NCI-H748 (cell line): ENCODE measurements at regions not wholly inside any gene's neighbourhood (a gene's known extent, or its start where the extent isn't known, plus 50 kb on each side); places are given as distances from the start of the nearest gene placed in this dataset.
A peak's percentile ranks its signal among the peaks of the same experiment; 100 is the strongest.

Source experiments
- DNase-seq: peaks from one replicate; lab custom pipeline; 2025; ENCODE audit not compliant: unreplicated experiment; lab: John Stamatoyannopoulos, UW

- DNase-seq: no peak
These were observed 813.9 kb upstream of the GYPC start for GRCh38 chr2:125842041-125842440.

DNA sequence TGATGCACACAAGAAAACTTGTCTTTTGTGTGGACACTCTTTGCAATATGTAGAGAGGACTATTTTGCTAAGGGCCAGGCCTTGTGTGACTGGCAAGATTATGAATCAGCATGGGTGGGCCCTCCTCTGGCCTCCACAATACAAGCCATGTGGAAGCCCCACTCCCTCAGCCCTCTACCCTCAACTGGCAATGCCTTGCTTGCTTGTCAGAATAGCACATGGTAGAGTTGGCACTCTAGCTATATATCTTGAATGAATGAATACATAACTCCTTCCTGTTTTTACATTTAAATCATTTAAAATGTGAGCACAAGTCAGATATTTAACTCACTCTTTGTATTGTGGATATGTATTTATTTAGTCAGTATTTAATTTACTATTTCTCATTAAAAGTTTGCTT lies 805.4 kb upstream of the GYPC start:
- DNase-seq: no peak

DNA sequence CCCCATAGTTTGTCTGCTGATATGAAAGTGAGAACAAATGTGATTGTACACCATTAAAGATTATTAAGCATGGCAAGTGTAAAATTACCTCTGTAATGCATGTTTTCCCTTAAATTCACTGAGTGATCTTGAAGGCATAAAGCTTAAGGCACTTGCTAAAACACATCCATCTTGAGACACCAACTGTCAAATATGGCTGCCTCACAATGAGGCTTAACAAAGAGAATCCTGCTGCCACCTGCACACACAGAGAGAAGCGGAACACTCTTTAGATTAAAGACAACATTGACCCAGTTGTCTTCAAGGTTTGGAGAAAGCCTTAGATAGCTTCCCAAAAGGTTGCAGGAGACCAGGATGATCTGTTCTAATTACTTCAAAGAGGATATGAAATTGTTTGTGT lies 803.6 kb upstream of the GYPC start:
- no peak for DNase-seq

DNA sequence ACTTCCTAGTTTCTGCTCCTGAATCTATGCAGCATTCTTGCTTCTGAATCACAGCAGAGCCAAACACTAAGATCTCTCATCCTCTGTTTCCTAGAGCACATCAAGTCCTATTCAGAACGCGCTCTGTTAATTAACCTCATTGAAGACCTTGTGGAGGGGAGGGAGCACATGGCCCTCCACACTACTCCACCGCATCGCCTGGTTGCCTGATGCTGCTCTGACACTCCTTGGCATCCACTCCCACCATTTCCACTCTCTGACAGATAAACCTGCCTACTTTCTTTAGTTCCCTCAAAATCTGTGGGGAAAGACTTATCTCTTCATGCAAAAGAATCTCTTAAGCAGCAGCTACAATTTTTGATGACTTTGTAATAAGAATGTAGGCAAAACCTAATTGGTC lies 802.3 kb upstream of the GYPC start:
- no peak for DNase-seq

GRCh38 chr2:125855204-125855603 lies 800.8 kb upstream of the GYPC start:
- no peak for DNase-seq

DNA sequence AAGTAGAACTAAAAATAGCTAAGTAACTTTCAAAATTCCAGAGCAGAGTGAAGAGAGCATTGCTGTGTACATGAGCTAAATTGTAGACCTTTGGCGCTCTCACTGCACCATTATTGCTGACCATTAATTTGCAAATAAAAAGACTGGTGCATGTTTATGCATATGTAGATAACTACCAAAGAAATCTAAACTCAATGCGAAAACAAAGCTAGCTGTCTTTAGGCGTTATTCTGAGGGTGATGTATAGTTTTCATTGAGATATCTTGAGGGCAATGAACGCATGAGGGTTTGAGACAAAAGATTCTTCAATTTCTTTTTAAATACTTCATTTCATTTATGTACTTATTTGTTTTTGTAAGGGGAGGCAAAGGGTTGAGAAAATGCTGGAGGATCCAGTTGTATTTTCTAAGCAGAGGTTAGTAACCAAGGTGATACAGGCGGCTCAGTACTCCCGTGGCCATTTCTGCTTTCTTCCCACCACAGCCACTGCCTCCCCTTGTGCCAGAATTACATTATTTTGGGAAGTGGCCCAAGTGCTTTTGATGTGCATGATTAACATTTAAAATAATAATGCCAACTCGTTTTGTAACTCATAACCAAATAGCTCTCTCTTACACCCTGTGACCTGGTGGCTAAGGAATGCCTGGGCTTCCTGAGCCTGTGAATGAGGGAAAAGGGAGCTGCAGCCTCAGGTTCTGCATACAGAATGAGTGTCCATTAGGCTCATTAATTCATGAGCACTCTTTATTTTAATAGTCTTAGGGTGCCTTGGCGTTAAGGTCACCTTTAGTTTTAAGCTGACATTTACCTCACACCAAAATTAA lies 797.8 kb upstream of the GYPC start:
- no peak for DNase-seq

DNA sequence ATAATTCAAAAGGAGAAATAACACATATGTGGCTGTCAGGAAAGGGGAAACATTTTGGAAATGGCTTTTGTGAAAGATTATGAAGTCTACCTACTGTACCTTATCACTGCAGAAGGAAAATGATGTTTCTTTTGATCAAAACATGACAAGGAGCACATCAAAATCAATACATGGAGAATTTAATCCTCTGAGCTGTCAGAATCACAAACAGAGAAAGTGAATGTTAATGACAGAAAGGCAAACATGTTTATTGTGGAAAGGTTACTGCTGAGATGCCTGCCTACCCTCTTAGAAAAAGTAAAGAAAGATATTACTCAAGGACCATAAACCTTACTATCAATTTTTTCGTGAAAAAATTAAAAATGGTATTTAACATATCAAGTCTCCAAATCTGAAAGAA lies 794.5 kb upstream of the GYPC start:
- no peak for DNase-seq

DNA sequence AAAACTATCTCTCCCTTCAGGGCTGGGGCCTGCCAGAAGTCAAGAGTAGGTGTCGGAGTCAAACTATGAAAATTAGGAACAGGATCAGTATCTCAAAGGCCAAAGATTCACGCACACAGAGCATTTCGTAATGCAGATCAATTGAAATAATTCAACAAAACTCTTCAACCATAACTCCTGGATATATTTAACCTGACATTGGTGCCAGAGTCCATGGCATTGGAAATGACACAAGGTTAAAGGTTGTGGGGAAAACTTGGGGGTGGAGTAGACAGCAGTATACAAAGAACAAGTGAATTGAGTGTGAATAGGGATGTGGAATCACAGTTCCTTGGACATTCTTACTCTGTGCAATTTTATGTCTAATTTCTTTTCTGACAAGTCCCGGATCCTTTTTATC lies 788.0 kb upstream of the GYPC start:
- DNase-seq: no peak

- no peak for DNase-seq
These were observed 785.7 kb upstream of the GYPC start for GRCh38 chr2:125870264-125870663.

DNA sequence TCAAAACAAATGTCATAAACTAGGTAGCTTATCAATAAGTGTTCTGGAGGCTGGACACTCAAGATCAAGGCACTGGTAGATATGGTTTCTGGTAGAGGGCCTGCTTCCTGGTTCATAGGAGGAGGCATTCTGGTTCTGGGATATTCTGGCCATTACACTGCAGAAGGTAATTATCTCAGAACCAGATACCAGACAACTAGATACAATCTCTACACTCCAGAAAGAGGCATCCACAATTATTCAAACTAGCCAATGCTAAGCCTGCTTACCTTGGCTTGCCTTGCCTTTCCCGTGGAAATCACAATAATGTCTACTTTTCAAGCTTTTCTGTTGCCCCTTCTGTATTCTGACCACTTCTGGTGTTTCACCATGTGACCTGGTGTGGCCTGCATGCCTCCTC lies 785.2 kb upstream of the GYPC start:
- DNase-seq: no peak

DNA sequence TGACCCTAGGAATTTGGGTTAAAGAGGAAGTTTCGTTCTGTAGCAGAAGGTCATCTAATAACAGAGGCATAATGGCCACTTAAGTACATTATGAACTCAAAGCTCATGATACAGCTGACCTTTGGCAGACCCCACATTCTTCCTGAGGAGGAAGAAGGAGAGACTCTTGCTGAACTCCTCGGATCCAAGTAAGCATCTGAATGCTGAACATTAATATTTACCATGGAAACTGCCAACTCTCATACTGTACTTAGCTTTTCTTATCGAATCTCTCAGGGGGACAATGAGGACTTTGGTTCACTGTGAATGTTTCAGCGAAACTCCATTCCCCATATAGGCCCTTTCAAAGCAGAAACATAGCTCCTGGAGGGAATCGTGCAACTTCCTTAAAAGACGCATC lies 781.4 kb upstream of the GYPC start:
- no peak for DNase-seq

DNA sequence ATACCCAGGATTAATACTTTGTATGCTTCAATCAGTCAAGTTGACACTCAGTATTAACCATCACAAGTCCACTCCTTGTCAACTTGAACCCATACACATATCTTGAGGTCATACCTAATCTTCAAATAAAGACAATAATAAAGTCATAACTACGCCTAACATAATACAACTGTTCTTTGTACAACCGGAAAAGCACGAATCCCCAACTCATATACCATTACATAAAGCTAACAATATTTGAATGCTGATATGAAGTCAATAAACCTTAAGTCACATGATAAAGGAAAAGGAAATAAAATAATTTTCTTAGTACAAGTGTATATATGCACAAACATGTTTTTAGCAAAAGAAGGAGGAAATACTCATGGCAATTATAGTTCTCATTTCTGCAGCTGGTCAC lies 770.6 kb upstream of the GYPC start:
- no peak for DNase-seq

- no peak for DNase-seq
These were observed 769.8 kb upstream of the GYPC start for GRCh38 chr2:125886153-125886552.

DNA sequence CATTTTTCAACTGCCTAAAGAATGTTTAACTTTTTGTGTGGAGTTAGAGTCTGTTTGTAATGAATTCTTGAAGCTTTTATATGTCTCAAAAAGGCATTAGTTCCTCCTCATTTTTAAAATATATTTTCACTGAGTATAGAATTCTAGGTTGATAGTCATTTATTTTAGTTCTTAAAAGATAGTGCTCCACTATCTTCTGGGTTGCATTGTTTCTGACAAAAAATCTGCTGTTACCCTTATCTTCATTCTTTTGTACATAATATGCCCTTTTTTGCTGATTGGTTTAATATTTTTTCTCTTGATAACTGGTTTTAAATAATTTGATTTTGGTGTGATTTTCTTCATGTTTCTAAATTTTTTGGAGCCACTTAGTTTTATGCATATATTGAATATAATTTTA lies 754.7 kb upstream of the GYPC start:
- no peak for DNase-seq

DNA sequence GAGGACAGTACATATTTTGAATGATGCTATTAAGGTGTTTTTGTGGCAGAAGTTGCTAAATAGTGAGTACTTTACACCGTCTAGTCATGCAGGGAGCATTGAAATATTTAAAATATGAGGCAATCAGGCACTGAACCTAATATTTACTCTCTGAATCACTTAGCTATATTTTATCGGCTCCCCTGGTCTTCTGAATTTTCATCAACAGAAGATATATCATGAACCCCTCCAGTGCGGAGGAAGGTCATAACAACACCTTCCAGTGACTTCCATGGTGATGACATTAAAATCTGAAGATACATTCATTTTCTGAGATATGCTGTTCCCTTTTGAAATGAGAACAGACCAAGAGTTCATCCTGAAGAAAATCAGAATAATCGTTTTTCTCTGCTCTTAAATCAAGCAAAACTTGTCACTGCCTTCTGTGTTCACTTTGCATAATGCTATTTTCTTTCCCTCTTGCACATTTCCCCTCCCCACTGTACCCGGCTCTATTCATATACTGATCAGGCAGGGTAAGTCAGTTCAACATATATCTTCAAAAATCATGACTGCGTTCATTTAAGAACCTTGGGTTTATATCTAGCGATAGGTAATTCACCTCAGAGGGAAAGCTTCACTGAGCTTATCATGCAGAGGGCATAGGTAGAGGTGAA lies 729.9 kb upstream of the GYPC start:
- no peak for DNase-seq

DNA sequence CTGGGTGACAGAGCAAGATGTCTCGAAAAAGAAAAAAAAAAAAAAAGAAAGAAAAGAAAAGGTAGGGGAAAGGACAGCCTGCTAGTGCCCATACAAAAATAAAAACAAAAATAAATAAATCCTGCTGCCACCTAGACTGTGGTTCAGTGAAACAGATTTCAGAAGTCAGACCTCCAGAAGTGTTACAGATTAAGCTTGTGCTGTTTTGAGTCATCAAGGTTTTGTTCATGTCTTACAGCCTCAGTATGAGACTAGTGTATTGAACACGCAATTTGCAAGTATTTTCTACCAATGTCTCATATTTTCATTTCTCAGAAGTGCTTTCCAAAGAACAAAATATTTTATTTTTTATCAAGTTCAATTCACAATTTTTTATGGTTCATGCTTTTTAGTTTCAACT lies 720.4 kb upstream of the GYPC start:
- DNase-seq: no peak

GRCh38 chr2:125942585-125943424 lies 713.2 kb upstream of the GYPC start:
- no peak for DNase-seq

DNA sequence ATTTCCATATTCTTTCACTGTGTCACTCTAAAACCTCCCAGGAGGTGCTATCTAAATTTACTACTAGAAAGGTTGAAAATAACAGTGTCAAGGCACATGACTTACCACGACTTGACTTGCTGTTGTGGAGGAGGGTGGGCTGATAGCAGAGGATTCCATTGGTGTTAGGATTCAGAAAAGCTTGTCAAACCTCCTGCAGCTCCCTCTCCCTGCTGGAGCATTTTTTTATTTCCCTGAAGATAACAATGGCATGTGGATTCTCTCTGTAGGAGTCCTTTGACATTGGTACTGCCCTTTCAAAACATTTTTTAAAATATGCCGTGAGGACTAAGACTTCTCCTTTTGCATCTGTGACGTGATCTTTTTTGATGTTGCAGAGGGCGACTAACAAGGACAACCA lies 696.9 kb upstream of the GYPC start:
- DNase-seq: peak; percentile 5

GRCh38 chr2:125961739-125962138 lies 694.2 kb upstream of the GYPC start:
- DNase-seq: no peak

- DNase-seq: peak; percentile 19
These were observed 676.1 kb upstream of the GYPC start for GRCh38 chr2:125979886-125980285.

GRCh38 chr2:125983364-125983763 lies 672.6 kb upstream of the GYPC start:
- DNase-seq: peak; percentile 24

GRCh38 chr2:126029316-126029715 lies 626.6 kb upstream of the GYPC start:
- DNase-seq: peak; percentile 37
